ENCODE measurements at regions not wholly inside any gene's neighbourhood (a gene's known extent, or its start where the extent isn't known, plus 50 kb on each side); places are given as distances from the start of the nearest gene placed in this dataset.

DNA sequence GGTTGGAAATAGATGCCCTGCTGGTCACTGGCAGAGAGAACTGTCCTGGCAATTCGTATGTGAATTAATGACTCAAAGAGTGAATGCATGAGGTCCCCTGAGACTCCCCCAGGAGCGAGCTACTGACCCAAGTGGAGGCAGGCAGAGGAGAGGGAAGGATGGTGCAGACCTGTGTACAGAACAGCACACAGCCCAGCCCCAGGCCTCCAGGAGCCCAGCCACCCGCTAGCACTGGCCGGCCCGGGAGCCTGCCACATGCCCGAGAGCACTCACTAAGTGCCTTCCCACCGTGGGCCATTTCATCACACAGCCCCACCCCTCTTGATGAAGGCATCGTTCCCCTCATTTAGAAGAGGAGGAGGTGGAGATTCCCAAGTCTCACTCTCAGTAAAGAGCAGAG is 62.0 kb upstream of the IGSF21 start:
- TF ChIP-seq OSR1 (CRISPR knock-in tag; IDR thresholded peaks at IDR 0.05), result no peak
- no peak for TF ChIP-seq CSRNP3 (CRISPR knock-in tag; IDR thresholded peaks at IDR 0.05)
- no peak for TF ChIP-seq BACH2 (CRISPR knock-in tag; IDR thresholded peaks at IDR 0.05; ENCODE audit: borderline replicate concordance)
- no peak for TF ChIP-seq ZFP3 (CRISPR knock-in tag; IDR thresholded peaks at IDR 0.05)
- TF ChIP-seq, protein P1, sequence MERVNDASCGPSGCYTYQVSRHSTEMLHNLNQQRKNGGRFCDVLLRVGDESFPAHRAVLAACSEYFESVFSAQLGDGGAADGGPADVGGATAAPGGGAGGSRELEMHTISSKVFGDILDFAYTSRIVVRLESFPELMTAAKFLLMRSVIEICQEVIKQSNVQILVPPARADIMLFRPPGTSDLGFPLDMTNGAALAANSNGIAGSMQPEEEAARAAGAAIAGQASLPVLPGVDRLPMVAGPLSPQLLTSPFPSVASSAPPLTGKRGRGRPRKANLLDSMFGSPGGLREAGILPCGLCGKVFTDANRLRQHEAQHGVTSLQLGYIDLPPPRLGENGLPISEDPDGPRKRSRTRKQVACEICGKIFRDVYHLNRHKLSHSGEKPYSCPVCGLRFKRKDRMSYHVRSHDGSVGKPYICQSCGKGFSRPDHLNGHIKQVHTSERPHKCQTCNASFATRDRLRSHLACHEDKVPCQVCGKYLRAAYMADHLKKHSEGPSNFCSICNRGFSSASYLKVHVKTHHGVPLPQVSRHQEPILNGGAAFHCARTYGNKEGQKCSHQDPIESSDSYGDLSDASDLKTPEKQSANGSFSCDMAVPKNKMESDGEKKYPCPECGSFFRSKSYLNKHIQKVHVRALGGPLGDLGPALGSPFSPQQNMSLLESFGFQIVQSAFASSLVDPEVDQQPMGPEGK (CRISPR knock-in tag; IDR thresholded peaks at IDR 0.05; ENCODE audit: borderline replicate concordance), result no peak
- TF ChIP-seq ARNTL (CRISPR knock-in tag; IDR thresholded peaks at IDR 0.05; ENCODE audit: borderline replicate concordance, low read depth), result no peak
- TF ChIP-seq RARB (CRISPR knock-in tag; IDR thresholded peaks at IDR 0.05), result no peak
- TF ChIP-seq ZFP30 (CRISPR knock-in tag; IDR thresholded peaks at IDR 0.05), result no peak
- TF ChIP-seq, protein P2, sequence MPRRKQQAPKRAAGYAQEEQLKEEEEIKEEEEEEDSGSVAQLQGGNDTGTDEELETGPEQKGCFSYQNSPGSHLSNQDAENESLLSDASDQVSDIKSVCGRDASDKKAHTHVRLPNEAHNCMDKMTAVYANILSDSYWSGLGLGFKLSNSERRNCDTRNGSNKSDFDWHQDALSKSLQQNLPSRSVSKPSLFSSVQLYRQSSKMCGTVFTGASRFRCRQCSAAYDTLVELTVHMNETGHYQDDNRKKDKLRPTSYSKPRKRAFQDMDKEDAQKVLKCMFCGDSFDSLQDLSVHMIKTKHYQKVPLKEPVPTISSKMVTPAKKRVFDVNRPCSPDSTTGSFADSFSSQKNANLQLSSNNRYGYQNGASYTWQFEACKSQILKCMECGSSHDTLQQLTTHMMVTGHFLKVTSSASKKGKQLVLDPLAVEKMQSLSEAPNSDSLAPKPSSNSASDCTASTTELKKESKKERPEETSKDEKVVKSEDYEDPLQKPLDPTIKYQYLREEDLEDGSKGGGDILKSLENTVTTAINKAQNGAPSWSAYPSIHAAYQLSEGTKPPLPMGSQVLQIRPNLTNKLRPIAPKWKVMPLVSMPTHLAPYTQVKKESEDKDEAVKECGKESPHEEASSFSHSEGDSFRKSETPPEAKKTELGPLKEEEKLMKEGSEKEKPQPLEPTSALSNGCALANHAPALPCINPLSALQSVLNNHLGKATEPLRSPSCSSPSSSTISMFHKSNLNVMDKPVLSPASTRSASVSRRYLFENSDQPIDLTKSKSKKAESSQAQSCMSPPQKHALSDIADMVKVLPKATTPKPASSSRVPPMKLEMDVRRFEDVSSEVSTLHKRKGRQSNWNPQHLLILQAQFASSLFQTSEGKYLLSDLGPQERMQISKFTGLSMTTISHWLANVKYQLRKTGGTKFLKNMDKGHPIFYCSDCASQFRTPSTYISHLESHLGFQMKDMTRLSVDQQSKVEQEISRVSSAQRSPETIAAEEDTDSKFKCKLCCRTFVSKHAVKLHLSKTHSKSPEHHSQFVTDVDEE (CRISPR knock-in tag; IDR thresholded peaks at IDR 0.05), result no peak
- TF ChIP-seq ZNF8 (CRISPR knock-in tag; IDR thresholded peaks at IDR 0.05), result no peak
- TF ChIP-seq CSDC2 (CRISPR knock-in tag; IDR thresholded peaks at IDR 0.05), result no peak
- TF ChIP-seq CREB5 (CRISPR knock-in tag; IDR thresholded peaks at IDR 0.05; ENCODE audit: low read depth), result no peak
